ENCODE measurements at regions not wholly inside any gene's neighbourhood (a gene's known extent, or its start where the extent isn't known, plus 50 kb on each side); places are given as distances from the start of the nearest gene placed in this dataset.

- no peak for DNase-seq (ENCODE audit: missing footprints)
- no peak for ATAC-seq
- intact Hi-C loops (cut with DNase I): no loop called here
Measured at GRCh38 chr14:73800970-73801515, 50.6 kb upstream of the PTGR2 start.

GRCh38 chr14:73797543-73798265 lies 53.9 kb upstream of the PTGR2 start:
- intact Hi-C loops (cut with DNase I): no loop called here
- ATAC-seq (no peak), DNase-seq (ENCODE audit: missing footprints) (no peak)

GRCh38 chr14:73796893-73797542 lies 54.6 kb upstream of the PTGR2 start:
- DNase-seq (ENCODE audit: missing footprints) (no peak), ATAC-seq (no peak)
- intact Hi-C loops (cut with DNase I): no loop called here

- DNase-seq (ENCODE audit: missing footprints) (no peak), ATAC-seq (no peak)
- intact Hi-C loops (cut with DNase I): no loop called here
Measured at GRCh38 chr14:73796415-73796814, 55.2 kb upstream of the PTGR2 start.

GRCh38 chr14:73795974-73796373 lies 55.7 kb upstream of the PTGR2 start:
- intact Hi-C loops (cut with DNase I): no loop called here
- DNase-seq (ENCODE audit: missing footprints) (no peak), ATAC-seq (no peak)

GRCh38 chr14:73795466-73795865 lies 56.2 kb upstream of the PTGR2 start:
- no peak for DNase-seq (ENCODE audit: missing footprints)
- peak; percentile 2 for ATAC-seq
- intact Hi-C loops (cut with DNase I): no loop called here

GRCh38 chr14:73794146-73794545 lies 57.5 kb upstream of the PTGR2 start:
- DNase-seq (ENCODE audit: missing footprints) (no peak), ATAC-seq (no peak)
- intact Hi-C loops (cut with DNase I): no loop called here

GRCh38 chr14:73792481-73792880 lies 59.1 kb upstream of the PTGR2 start:
- no peak for DNase-seq (ENCODE audit: missing footprints)

GRCh38 chr14:73789989-73790581 lies 61.5 kb upstream of the PTGR2 start:
- ATAC-seq (peak; percentile 45), DNase-seq (ENCODE audit: missing footprints) (peak; percentile 82)
- intact Hi-C loops (cut with DNase I): loop anchor here (5.0 kb wide), 2 partner anchors 48 to 97 kb away; partner anchors contain the start of gene ZNF410

More at GRCh38 chr14:73792481-73792880, 59.1 kb upstream of the PTGR2 start:
- intact Hi-C loops (cut with DNase I): no loop called here
- ATAC-seq: no peak

GRCh38 chr14:73788701-73789551 lies 62.7 kb upstream of the PTGR2 start:
- no peak for DNase-seq (ENCODE audit: missing footprints)
- intact Hi-C loops (cut with DNase I): loop anchor here (5.0 kb wide), 2 partner anchors 47 to 98 kb away; partner anchors contain the start of gene ZNF410

GRCh38 chr14:73788317-73788598 lies 63.4 kb upstream of the PTGR2 start:
- DNase-seq (ENCODE audit: missing footprints): no peak
- intact Hi-C loops (cut with DNase I): loop anchor here (5.0 kb wide), 2 partner anchors 46 to 99 kb away; partner anchors contain the start of gene ZNF410
- ATAC-seq: no peak

More at GRCh38 chr14:73788701-73789551, 62.7 kb upstream of the PTGR2 start:
- no peak for ATAC-seq

GRCh38 chr14:73787486-73788316 lies 63.9 kb upstream of the PTGR2 start:
- intact Hi-C loops (cut with DNase I): loop anchor here (2.0 to 5.0 kb wide), 4 partner anchors 27 to 100 kb away; partner anchors contain the start of gene ZNF410

GRCh38 chr14:73786636-73787485 lies 64.8 kb upstream of the PTGR2 start:
- ATAC-seq (peak; percentile 64), DNase-seq (ENCODE audit: missing footprints) (peak; percentile 92)
- intact Hi-C loops (cut with DNase I): loop anchor here (2.0 to 5.0 kb wide), 4 partner anchors 26 to 100 kb away; partner anchors contain the start of gene ZNF410

More at GRCh38 chr14:73787486-73788316, 63.9 kb upstream of the PTGR2 start:
- ATAC-seq (no peak), DNase-seq (ENCODE audit: missing footprints) (no peak)

GRCh38 chr14:73785834-73786635 lies 65.6 kb upstream of the PTGR2 start:
- intact Hi-C loops (cut with DNase I): loop anchor here (2.0 to 5.0 kb wide), 4 partner anchors 25 to 101 kb away; partner anchors contain the start of gene ZNF410
- DNase-seq (ENCODE audit: missing footprints): peak; percentile 89
- ATAC-seq: peak; percentile 78

- ATAC-seq (peak; percentile 1), DNase-seq (ENCODE audit: missing footprints) (no peak)
- intact Hi-C loops (cut with DNase I): loop anchor here (5.0 kb wide), 2 partner anchors 43 to 102 kb away; partner anchors contain the start of gene ZNF410
Measured at GRCh38 chr14:73785336-73785833, 66.2 kb upstream of the PTGR2 start.

GRCh38 chr14:73784988-73785313 lies 66.7 kb upstream of the PTGR2 start:
- no peak for ATAC-seq
- no peak for DNase-seq (ENCODE audit: missing footprints)
- intact Hi-C loops (cut with DNase I): loop anchor here (5.0 kb wide), 2 partner anchors 43 to 102 kb away; partner anchors contain the start of gene ZNF410
